Mucosa of descending colon (tissue), 3 donors: ENCODE measurements at regions not wholly inside any gene's neighbourhood (a gene's known extent, or its start where the extent isn't known, plus 50 kb on each side); places are given as distances from the start of the nearest gene placed in this dataset.

Experiments
- ATAC-seq: fragments of 200-7000 bp; cut with Tn5 transposase; one replicate; pipeline ENCODE4 v1.9.1; 2020; ENCODE audit warnings: mild to moderate bottlenecking, moderate library complexity
- DNase-seq, 3 donors: peaks; one replicate each; pipeline ENCODE4 v3.0.0-alpha.2; 2020
- H3K36me3 ChIP-seq: fragments of 200-600 bp; one replicate; pipeline ENCODE4 v1.8.0; 2021; ENCODE audit warnings: low read depth, mild to moderate bottlenecking
- H3K4me1 ChIP-seq: fragments of 200-600 bp; one replicate; pipeline ENCODE4 v1.8.0; 2021; ENCODE audit warnings: low read depth, mild to moderate bottlenecking
- H3K4me3 ChIP-seq: fragments of 200-600 bp; one replicate; pipeline ENCODE4 v1.8.0; 2021; ENCODE audit warnings: mild to moderate bottlenecking
- H3K9me3 ChIP-seq: fragments of 200-600 bp; one replicate; pipeline ENCODE4 v1.8.0; 2021; ENCODE audit warnings: mild to moderate bottlenecking
- intact Hi-C, 2 donors: fragments of 100-400 bp; cut with DNase I in 1 of 2; cut with micrococcal nuclease in 1 of 2; formaldehyde crosslinking; loops; one replicate each; pipeline versions ENCODE4 v1.11.0 to v1.11.1; 2022; cut with DNase I, micrococcal nuclease
- TF ChIP-seq, protein P1 (sequence below): fragments of 200-600 bp; IDR thresholded peaks from one replicate; pipeline ENCODE4 v1.8.0; 2022; ENCODE audit warnings: antibody characterized with exemption, mild to moderate bottlenecking
- donor health status: DM: no; HTN: no; CAD: no; lungs with moderate emphysema.
- donor health status: DM: no; HTN: no; CAD: no.
- donor health status: DM: no; HTN: yes; CAD: no.

- ATAC-seq (no peak), DNase-seq (peak in 1 of 3 donors; percentile 38)
- H3K9me3 ChIP-seq = no peaks in the 10 kb centered on the region
- peaks cover 12% of the 10 kb centered on the region for H3K4me1 ChIP-seq
- no peaks in the 10 kb centered on the region for H3K36me3 ChIP-seq
- intact Hi-C loops = no loop called here
- H3K4me3 ChIP-seq = peak overlapping the region; percentile 39
- TF ChIP-seq, protein P1, sequence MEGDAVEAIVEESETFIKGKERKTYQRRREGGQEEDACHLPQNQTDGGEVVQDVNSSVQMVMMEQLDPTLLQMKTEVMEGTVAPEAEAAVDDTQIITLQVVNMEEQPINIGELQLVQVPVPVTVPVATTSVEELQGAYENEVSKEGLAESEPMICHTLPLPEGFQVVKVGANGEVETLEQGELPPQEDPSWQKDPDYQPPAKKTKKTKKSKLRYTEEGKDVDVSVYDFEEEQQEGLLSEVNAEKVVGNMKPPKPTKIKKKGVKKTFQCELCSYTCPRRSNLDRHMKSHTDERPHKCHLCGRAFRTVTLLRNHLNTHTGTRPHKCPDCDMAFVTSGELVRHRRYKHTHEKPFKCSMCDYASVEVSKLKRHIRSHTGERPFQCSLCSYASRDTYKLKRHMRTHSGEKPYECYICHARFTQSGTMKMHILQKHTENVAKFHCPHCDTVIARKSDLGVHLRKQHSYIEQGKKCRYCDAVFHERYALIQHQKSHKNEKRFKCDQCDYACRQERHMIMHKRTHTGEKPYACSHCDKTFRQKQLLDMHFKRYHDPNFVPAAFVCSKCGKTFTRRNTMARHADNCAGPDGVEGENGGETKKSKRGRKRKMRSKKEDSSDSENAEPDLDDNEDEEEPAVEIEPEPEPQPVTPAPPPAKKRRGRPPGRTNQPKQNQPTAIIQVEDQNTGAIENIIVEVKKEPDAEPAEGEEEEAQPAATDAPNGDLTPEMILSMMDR = no peak
Measured at GRCh38 chr3:107432013-107432515, 54.8 kb downstream of the CCDC54 start.

DNA sequence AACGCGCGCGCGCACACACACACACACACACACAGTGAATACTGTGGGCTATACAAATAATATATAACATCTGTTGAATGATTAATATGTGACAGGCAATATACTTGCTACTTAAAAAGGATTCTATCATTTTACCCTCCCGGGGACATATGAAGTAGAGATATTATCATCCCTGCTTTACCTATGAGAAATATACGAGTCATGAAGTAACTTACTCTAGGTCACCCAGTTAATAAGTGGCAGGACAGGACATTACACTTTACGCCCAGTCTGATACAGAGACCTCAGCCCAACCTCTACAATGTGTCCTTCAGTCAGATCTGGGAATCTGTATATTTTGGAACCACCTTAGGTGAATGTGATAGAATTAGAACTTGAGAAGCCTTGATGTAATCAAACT is 55.4 kb downstream of the CCDC54 start:
- intact Hi-C loops = no loop called here
- peaks cover 12% of the 10 kb centered on the region for H3K4me1 ChIP-seq
- H3K4me3 ChIP-seq = no peak overlapping the region
- ATAC-seq (no peak), DNase-seq (peak in 1 of 3 donors; percentile 10)
- no peaks in the 10 kb centered on the region for H3K9me3 ChIP-seq
- TF ChIP-seq, protein P1 = no peak
- no peaks in the 10 kb centered on the region for H3K36me3 ChIP-seq

- ATAC-seq (no peak), DNase-seq (no peak)
- H3K36me3 ChIP-seq = no peaks in the 10 kb centered on the region
- intact Hi-C loops = no loop called here
- TF ChIP-seq, protein P1 = no peak
- no peak overlapping the region for H3K4me3 ChIP-seq
- H3K9me3 ChIP-seq = no peaks in the 10 kb centered on the region
- no peaks in the 10 kb centered on the region for H3K4me1 ChIP-seq
Measured at GRCh38 chr3:107436029-107436428, 58.8 kb downstream of the CCDC54 start.

GRCh38 chr3:107438671-107439070 is 61.4 kb downstream of the CCDC54 start:
- no peak for ATAC-seq
- Histone ChIP-seq H3K4me1 (no peaks in the 10 kb centered on the region), H3K4me3 (no peak overlapping the region), H3K36me3 (no peaks in the 10 kb centered on the region), H3K9me3 (no peaks in the 10 kb centered on the region)
- no peak for DNase-seq
- intact Hi-C loops = no loop called here
- TF ChIP-seq, protein P1 = no peak

GRCh38 chr3:107441617-107442016 is 64.4 kb downstream of the CCDC54 start:
- TF ChIP-seq, protein P1 = no peak
- no peak for ATAC-seq
- no peaks in the 10 kb centered on the region for H3K36me3 ChIP-seq
- DNase-seq = no peak
- H3K9me3 ChIP-seq = no peaks in the 10 kb centered on the region
- no peak overlapping the region for H3K4me3 ChIP-seq
- intact Hi-C loops = no loop called here
- no peaks in the 10 kb centered on the region for H3K4me1 ChIP-seq

- TF ChIP-seq, protein P1 = no peak
- Histone ChIP-seq H3K4me1 (no peaks in the 10 kb centered on the region), H3K36me3 (no peaks in the 10 kb centered on the region), H3K9me3 (no peaks in the 10 kb centered on the region), H3K4me3 (no peak overlapping the region)
- intact Hi-C loops = no loop called here
- DNase-seq (no peak), ATAC-seq (no peak)
Measured at GRCh38 chr3:107443461-107443860, 66.2 kb downstream of the CCDC54 start.
